Stimulated activated naive CD8-positive, alpha-beta T cell treated with anti-CD3 and anti-CD28 coated beads, Interleukin-15, Interleukin-2, amounts not matched to agents 100 U/mL and 50 U/mL, for 24 hours (primary cell): ENCODE measurements at regions not wholly inside any gene's neighbourhood (a gene's known extent, or its start where the extent isn't known, plus 50 kb on each side); places are given as distances from the start of the nearest gene placed in this dataset.
"Not testable (repeated sequence)": the region's sequence is repeated elsewhere in the genome, so short reads cannot be mapped to it uniquely, and the experiment has no call there.

Source experiments
- ATAC-seq: fragments of 150-1000 bp; cut with Tn5 transposase; one replicate; pipeline ENCODE4 v1.10.0; 2021
- DNase-seq: peaks from one replicate; pipeline ENCODE4 v3.0.0; 2021

DNA sequence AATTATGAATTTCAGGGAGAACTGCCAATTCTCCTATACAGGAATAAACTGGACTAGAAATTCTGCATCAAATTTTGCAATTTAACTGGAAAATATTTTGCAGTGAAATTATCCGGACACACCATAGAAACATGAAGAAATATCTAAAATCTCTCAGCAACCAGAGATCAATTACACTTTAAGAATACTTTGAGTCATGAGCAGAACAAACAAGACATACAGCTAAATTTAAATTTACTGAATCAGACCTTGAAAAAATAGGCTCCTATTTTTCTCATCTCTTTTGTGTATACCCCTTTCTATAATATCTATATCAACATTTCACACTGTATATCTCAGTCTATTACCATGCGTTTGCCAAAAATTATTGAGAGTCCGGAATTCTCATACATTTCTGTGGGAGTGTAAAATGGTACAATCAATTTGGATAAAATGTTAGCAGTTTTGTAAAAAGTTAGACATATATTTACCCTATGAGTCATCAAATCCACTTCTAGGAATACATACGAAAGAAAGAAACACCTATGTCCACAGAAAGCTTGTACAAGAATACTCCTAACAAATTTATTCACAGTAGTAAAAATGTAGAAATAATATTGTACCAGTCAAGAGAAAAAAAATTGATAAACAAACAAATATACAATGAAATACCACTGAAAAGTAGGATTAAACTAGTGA, 593.1 kb upstream of the NECTIN3 start:
- no peak for ATAC-seq
- DNase-seq: no peak

DNA sequence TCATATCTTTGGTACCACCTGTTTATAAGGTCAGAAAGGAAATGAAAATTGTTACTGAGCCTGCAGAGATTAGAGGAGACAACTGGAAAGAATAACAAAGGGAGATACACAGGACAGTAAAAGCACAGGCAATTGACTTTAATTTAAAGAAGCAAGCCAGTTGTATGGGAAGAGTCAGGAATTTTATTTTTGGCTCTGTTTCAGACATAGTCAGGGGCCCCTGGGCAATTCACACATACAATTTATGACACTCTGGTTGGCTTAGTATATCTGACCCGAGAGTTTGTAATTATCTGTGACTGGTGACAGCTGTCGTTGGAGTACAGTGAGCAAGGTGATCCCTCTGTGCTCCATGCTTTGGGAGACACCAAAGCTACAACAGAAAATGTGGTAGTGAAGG, 591.9 kb upstream of the NECTIN3 start:
- no peak for ATAC-seq

DNA sequence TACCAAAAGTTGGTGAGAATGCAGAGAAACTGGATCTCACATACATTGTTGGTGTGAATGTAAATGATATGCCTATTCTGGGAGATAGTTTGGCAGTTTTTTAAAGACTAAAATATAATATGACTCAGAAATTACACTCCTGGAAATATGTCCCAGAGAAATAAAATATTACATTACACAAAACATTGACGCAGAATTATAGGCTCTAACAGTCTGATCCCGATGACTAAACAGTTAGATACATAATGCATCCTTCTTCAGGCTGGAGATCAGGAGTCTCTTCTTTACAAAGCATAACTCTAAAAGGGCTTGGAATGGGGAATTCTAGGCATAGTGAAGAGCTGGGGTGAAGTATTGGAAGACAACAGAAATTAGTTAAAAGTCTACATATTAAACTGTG, 586.2 kb upstream of the NECTIN3 start:
- DNase-seq: no peak

More for the DNA sequence above, 591.9 kb upstream of the NECTIN3 start:
- DNase-seq: no peak

GRCh38 chr3:110487840-110488239, 583.8 kb upstream of the NECTIN3 start:
- ATAC-seq: no peak
- no peak for DNase-seq

More for the DNA sequence above, 586.2 kb upstream of the NECTIN3 start:
- no peak for ATAC-seq

GRCh38 chr3:110491413-110491812, 580.2 kb upstream of the NECTIN3 start:
- no peak for DNase-seq
- no peak for ATAC-seq

DNA sequence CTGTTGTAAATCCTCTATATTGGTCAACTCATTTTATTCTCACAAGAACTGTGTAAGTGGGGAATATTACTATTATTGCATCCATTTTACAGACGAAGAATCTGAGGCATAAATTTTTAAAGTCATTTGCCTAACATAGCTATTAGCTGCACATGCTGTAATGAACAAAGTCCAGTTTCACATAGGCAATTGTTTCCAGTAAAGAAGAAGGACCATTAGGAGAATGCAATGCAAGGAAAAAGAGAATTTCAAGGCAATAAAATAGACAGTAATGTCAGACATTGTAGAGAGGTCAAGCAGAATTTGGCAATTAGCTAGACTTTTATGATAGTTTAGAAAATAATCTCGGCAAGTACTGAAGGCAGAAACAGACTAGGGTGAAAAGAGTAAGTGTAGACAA, 578.7 kb upstream of the NECTIN3 start:
- ATAC-seq (no peak), DNase-seq (no peak)

- ATAC-seq (no peak), DNase-seq (no peak)
Measured at GRCh38 chr3:110493438-110494092, 578.1 kb upstream of the NECTIN3 start.

- DNase-seq: no peak
Measured at GRCh38 chr3:110494093-110494490, 577.5 kb upstream of the NECTIN3 start.

DNA sequence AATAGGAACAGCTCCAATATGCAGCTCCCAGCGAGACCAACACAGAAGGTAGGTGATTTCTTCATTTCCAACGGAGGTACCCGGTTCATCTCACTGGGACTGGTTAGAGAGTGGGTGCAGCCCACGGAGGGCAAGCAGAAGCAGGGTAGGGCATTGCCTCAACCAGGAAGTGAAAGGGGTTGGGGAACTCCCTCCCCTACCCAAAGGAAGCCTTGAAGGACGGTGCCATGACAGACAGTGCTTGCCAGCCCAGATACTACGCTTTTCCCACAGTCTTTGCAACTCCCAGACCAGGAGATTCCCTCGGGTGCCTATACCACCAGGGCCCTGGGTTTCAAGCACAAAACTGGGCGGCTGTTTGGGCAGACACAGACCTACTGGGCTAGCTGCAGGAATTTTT, 576.9 kb upstream of the NECTIN3 start:
- DNase-seq (no peak), ATAC-seq (no peak)

More at GRCh38 chr3:110494093-110494490, 577.5 kb upstream of the NECTIN3 start:
- ATAC-seq: no peak

- ATAC-seq: no peak
Measured at GRCh38 chr3:110495201-110495927, 576.3 kb upstream of the NECTIN3 start.

DNA sequence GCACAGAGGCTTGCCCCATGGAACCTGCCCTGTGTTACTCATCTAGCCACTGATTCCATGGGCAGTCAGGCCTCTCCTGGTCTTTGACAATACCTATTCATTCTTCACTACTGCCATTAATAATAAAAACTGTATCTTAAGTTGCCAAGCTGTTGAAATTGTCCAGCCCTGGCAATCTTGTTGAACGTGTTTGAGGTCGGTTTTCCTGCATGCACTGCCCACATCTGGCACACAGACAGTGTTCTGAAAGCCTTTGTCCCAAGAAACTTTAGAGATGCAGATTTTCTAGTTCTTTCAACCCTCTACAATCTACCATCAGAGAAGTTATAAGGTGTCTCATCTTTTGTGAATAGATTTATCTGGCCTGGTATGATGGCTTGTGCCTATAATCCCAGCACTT, 567.2 kb upstream of the NECTIN3 start:
- no peak for DNase-seq
- no peak for ATAC-seq

More at GRCh38 chr3:110495201-110495927, 576.3 kb upstream of the NECTIN3 start:
- no peak for DNase-seq

DNA sequence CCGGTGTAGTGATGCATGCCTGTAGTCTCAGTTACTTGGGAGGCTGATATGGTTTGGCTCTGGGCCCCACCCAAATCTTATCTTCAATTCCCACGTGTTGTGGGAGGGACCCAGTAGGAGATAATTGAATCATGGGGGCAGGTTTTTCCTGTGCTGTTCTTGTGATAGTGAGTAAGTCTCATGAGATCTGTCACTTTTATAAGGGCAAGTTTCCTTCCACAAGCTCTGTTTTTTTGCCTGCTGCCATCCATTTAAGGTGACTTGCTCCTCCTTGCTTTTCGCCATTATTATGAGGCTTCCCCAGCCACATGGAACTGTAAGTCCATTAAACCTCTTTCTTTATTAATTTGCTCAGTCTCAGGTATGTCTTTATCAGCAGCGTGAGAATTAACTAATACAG, 566.7 kb upstream of the NECTIN3 start:
- DNase-seq (no peak), ATAC-seq (no peak)

DNA sequence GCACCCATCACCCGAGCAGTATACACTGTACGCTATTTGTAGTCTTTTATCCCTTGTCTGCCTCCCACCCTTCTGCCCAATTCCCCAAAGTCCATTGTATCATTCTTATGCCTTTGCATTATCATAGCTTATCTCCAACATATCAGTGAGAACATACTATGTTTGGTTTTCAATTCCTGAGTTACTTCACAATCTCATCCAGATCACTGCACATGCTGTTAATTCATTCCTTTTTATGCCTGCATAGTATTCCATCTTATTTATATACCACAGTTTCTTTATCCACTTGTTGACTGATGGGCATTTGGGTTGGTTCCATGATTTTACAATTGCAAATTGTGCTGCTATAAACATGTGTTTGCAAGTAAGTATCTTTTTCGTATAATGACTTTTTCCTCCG, 564.7 kb upstream of the NECTIN3 start:
- DNase-seq: no peak

DNA sequence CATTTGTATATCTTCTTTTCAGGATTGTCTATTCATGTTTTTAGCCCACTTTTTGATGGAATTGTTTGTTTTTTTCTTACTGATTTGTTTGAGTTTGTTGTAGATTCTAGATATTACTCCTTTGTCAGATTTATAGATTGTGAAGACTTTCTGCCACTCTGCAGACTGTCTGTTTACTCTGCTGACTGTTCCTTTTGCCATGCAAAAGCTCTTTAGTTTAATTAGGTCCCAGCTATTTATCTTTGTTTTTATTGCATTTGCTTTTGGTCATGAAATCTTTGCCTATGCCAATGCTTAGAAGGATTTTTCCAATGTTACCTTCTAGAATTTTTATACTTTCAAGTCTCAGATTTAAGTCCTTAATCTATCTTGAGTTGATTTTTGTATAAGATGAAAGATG, 564.0 kb upstream of the NECTIN3 start:
- not testable (repeated sequence) for DNase-seq, ATAC-seq

More for the DNA sequence above, 564.7 kb upstream of the NECTIN3 start:
- no peak for ATAC-seq

- no peak for ATAC-seq
- DNase-seq: no peak
Measured at GRCh38 chr3:110512961-110513360, 558.7 kb upstream of the NECTIN3 start.

- no peak for ATAC-seq
Measured at GRCh38 chr3:110518031-110518430, 553.6 kb upstream of the NECTIN3 start.

DNA sequence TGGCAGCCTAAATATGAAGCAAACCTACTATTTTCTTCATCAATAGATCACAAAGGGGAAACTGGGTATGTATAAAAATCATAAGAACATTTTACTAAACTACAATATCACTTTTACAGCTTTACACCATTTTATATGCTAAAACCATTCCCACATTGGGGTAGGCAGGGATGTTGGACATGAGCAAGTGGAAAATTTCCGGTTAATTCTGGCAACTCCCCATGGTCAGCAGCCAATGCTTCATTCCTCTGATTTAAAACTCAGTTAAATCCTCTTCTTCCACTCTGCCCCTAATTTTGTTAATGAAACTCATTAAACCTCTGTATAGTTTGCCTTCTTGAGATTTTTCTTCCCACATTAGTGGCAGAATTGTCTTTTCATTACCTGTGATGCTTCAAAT, 552.5 kb upstream of the NECTIN3 start:
- DNase-seq (no peak), ATAC-seq (no peak)

More at GRCh38 chr3:110518031-110518430, 553.6 kb upstream of the NECTIN3 start:
- no peak for DNase-seq

GRCh38 chr3:110521019-110521418, 550.6 kb upstream of the NECTIN3 start:
- no peak for ATAC-seq
- DNase-seq: no peak

GRCh38 chr3:110525558-110526064, 546.0 kb upstream of the NECTIN3 start:
- ATAC-seq, DNase-seq: not testable (repeated sequence)

- DNase-seq: no peak
Measured at GRCh38 chr3:110526777-110527727, 544.6 kb upstream of the NECTIN3 start.

GRCh38 chr3:110528305-110529121, 543.1 kb upstream of the NECTIN3 start:
- DNase-seq (no peak), ATAC-seq (no peak)

More at GRCh38 chr3:110526777-110527727, 544.6 kb upstream of the NECTIN3 start:
- no peak for ATAC-seq
